Smooth muscle cell of the brain vasculature (primary cell): ENCODE measurements at regions not wholly inside any gene's neighbourhood (a gene's known extent, or its start where the extent isn't known, plus 50 kb on each side); places are given as distances from the start of the nearest gene placed in this dataset.

ENCODE experiments used
- DNase-seq: peaks from one replicate; pipeline ENCODE4 v3.0.0-alpha.2; 2012; ENCODE audit warnings: low read depth, low spot score

- DNase-seq = no peak
Observed at GRCh38 chr6:2535506-2535905, 215.2 kb downstream of the MYLK4 start.

DNA sequence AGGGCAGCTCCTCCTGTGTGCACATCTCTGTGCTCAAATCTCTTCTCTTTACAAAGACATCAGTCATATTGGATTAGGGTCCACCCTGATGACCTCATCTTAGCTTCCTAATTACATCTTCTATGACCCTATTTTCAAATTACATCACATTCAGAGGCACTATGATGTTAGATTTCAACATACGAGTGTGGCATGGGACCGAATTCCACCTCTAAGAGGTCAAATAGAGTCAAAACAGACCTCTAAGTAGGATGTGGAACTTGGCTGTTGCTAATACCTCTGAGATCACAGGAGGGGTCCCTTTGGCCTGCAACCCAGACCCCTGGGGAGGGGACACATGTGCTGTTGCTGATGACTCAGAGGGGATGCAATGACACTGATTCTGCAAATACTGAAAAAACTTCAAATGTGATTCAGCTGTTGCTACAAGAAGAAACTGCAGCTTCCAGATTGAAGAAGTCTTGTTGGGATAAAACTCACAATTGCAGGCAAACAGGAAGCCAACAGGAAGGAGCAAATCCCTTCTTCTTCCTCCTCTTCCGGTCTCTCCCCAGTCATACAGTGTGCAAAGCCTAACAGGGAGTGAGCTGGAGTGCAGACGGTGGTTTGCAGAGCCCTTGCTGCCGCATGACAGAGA lies 216.2 kb downstream of the MYLK4 start:
- DNase-seq = peak; percentile 88

- DNase-seq = no peak
Observed at GRCh38 chr6:2531426-2532215, 219.1 kb downstream of the MYLK4 start.

GRCh38 chr6:2529211-2529719 lies 221.5 kb downstream of the MYLK4 start:
- DNase-seq = no peak

DNA sequence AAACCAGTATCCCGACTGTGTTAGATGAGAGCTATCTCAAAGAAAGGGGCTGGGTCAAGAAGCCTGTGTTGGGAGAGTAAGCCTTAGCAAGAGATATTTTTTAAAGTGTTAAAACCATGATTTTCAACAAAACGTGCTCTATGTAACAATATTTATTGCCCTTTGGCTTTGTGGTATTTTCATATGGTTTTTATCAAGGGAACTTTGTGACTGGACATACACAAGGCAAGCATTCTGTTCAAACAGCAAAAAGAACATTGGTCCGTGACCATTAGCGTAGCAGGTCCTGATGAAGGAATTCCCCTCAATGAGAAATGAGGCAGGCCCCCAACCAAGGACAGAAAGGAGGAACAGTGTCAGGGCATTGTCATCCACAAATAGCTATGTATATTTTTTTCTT lies 222.6 kb downstream of the MYLK4 start:
- no peak for DNase-seq

DNA sequence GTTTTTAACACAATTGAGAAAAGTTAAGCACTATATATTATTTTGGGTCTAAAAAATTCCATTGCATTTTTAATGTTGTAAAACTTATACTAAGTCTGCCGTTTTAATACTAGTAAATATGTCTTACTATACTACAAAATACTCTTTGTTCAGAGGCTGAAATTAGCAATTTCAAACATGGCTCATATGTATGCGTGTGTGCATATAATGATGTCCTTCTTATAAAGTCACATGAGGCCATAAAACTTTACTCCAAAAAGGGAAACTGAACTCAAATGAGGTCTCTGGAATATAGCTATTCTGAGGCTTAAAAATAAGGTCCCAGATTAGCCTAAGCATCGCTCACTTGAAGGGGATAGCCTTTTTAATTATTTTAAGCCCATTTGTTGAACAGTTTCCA lies 224.0 kb downstream of the MYLK4 start:
- no peak for DNase-seq

DNA sequence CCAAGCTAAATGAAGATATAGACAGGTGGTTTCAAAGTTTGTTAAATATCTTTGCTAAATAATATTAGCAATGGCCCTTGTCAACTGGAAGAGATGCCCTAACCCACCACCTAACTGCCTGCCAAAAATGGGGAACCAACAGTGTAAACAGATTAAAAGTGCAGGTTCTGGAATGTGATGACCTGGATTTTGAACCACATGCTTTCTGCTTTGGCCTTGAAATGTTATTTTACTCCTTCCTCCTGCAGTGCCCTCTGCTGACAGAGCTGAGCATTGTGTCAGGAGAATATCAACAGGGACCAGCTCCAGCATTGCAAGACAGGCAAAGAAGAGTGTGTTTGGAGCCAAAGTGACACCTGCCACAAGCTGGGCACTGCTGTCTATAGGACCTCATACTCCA lies 226.6 kb downstream of the MYLK4 start:
- no peak for DNase-seq

GRCh38 chr6:2523061-2523460 lies 227.7 kb downstream of the MYLK4 start:
- DNase-seq = no peak

DNA sequence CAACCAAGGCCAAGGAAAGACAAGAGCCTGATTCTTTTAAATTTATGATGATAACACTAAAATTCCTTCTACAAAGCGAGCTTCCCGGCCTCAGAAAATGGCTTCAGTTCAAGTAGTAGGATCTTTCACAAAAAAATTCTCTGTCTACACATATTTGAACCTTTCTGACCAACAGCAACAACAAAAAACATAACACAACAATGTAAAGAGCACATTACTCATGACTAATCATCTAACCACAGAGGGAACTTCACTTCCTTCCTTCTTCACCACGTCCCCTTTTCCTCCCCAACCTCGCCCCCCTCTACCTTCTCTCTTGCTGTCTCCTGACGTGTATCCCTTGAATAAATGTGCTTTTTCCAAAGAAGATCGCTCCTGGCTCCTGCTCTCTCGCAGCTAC lies 228.2 kb downstream of the MYLK4 start:
- no peak for DNase-seq

- no peak for DNase-seq
Observed at GRCh38 chr6:2517855-2518473, 232.8 kb downstream of the MYLK4 start.

DNA sequence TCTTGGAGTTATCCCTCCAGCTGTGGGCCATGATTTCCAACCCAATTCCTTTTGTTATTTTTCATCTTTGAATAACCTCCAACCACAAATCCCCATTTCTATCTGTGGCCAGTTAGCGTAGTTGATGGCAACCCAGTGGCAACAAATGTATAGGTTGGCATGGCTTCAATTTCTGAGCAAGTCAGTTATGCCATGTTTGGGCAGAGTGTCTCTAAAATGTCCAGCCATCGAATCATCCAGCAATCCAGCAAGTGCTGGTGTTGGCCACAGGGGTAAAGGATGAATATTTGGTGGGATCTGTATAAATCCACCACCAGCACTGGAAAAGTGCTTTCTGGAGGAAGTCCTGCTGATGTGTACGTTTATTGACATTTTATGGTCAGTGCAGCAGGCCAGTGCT lies 233.3 kb downstream of the MYLK4 start:
- DNase-seq = no peak

- DNase-seq = no peak
Observed at GRCh38 chr6:2516059-2516458, 234.7 kb downstream of the MYLK4 start.

DNA sequence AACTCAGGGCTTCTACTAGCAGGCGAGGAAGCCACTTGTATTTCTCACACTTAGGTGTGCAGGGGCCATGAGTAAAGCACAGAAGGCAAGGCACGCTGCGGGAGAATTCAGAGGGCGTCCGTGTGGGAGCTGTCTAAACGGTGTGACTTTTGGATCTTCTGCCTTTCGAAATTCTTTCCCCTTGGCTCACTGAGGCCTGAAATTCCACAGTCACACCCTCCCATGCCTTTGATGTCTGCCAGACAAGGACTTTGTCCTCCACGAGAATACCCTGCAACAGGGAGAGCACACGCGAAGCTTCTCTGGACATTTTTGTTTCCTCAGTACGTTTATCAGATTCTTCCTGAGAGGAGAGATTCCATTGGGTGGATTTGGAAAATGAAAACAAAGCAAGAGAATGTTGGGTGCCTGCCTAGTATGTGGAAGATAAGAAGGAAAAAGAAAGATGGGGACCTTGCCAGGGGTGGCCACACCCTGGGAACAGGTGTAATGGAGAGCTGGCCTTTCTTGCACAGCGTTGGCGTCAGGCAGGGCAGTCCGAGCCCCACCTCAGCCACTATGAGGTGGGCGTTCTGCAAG lies 235.7 kb downstream of the MYLK4 start:
- DNase-seq = no peak

DNA sequence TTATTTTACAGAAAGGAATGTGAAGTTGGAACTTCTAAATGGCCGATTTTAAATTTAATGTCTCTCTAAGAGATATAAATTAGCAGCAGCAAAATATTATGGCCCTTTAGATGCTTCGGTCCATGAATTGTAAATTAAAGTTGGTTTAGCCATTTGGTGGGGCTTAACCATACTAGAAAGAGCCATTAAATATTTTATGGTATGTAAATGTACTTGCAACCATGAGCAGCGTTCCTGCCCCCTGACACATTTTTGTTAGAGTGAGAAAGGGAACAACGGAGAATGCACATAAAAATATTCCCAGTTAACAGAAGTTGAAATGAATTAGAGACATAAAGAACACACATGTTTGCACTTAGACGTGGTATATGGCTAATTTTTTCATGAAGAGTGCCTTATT lies 237.9 kb downstream of the MYLK4 start:
- DNase-seq = no peak

GRCh38 chr6:2510316-2510715 lies 240.4 kb downstream of the MYLK4 start:
- no peak for DNase-seq

DNA sequence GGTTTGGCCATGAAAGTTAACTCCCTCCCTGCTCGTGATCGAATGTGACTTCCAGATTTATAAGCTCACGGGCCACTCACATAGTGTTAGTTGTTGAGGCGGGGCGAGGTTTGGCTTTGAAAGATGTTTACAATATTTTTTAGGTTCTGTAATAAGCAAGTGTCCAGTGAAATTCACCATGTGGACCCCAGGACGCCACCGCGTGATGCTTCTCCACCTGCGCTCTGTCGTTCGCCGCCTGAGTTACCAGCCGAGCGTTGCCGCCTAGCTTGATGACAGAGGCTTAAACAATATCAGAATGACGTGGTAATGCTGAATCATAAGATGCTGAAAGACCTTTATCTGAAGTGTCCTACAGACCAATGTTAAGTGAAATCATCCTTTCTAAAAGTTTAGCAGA lies 241.0 kb downstream of the MYLK4 start:
- no peak for DNase-seq

- DNase-seq = no peak
Observed at GRCh38 chr6:2508071-2508470, 242.7 kb downstream of the MYLK4 start.

- DNase-seq = no peak
Observed at GRCh38 chr6:2507521-2508037, 243.1 kb downstream of the MYLK4 start.

DNA sequence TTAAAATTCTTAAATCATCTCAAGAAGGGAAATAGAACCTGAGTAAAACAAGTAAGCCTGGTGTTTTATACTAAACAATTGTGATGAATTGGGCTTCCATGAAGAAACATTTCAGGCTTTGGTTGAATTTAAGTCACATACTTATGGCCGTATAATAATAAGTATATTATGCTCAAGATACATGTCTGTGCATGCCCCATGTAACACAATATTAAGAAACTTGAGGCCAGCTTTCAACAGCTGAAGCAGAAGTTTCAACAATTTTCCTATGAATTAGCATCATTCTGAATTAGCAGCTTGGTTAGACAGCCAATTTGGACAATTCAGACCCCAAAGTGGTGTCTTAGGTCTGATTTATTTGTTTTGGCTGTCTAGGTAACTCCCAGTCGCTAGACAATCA lies 243.7 kb downstream of the MYLK4 start:
- no peak for DNase-seq

GRCh38 chr6:2505624-2506023 lies 245.1 kb downstream of the MYLK4 start:
- DNase-seq = no peak

DNA sequence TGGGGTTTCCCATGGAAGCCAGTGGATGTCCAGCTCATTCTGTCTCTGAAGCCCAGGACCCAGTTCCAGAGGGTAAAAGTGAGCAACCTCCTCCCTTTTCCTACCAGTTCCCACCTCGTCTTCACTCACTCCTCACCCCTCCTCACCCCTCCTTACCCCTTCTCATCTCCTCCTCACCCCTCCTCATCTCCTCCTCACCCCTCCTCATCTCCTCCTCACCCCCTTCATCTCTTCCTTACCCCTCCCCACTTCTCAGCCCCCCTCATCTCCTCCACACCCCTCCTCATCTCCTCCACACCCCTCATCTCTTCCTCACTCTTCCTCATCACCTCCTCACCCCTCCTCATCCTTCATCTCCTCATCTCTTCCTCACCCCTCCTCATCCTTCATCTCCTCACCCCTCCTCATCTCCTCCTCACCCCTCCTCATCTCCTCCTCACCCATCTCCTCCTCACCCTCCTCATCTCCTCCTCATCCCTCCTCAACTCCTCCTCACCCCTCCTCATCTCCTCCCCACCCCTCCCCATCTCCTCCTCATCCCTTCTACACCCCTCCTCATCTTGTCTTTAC lies 246.1 kb downstream of the MYLK4 start:
- DNase-seq = no peak
